ENCODE measurements at regions not wholly inside any gene's neighbourhood (a gene's known extent, or its start where the extent isn't known, plus 50 kb on each side); places are given as distances from the start of the nearest gene placed in this dataset.

DNA sequence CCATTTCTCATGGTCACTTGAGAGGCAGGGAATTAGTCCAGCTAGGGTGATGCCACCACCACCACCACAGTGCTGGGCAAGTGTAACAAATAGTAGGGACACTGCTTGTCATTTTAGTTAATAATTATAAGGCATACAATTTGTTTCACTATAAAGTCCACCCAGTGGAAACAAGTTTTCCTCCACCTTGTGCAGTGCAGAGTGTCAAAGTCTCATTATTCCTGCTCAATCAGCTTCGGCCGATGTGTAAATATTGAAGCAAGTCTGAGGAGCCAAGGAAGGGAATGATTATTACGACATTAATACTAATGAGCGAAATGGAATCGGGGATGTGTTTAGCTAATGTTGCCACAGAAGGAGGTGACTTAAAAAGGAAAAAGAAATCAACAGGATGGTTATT, 340.4 kb downstream of the NKX6-1 start:
- TF ChIP-seq POLR2A (IDR thresholded peaks at IDR 0.05), result no peak
- TF ChIP-seq, protein P1, sequence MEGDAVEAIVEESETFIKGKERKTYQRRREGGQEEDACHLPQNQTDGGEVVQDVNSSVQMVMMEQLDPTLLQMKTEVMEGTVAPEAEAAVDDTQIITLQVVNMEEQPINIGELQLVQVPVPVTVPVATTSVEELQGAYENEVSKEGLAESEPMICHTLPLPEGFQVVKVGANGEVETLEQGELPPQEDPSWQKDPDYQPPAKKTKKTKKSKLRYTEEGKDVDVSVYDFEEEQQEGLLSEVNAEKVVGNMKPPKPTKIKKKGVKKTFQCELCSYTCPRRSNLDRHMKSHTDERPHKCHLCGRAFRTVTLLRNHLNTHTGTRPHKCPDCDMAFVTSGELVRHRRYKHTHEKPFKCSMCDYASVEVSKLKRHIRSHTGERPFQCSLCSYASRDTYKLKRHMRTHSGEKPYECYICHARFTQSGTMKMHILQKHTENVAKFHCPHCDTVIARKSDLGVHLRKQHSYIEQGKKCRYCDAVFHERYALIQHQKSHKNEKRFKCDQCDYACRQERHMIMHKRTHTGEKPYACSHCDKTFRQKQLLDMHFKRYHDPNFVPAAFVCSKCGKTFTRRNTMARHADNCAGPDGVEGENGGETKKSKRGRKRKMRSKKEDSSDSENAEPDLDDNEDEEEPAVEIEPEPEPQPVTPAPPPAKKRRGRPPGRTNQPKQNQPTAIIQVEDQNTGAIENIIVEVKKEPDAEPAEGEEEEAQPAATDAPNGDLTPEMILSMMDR (IDR thresholded peaks at IDR 0.05), result no peak
